CD4-positive, CD25-positive, alpha-beta regulatory T cell (primary cell): ENCODE measurements at regions not wholly inside any gene's neighbourhood (a gene's known extent, or its start where the extent isn't known, plus 50 kb on each side); places are given as distances from the start of the nearest gene placed in this dataset.
A peak's percentile ranks its signal among the peaks of the same experiment; 100 is the strongest.

Source experiments
- ATAC-seq, 2 donors: fragments of 150-1000 bp; cut with Tn5 transposase; one replicate each; pipeline ENCODE4 v1.10.0; 2021; ENCODE audit warnings: low read depth in 2 of 2, moderate number of reproducible peaks in 2 of 2, moderate library complexity in 1 of 2
- DNase-seq, 3 donors: peaks; one replicate each; pipeline versions ENCODE4 v3.0.0 to v3.0.0-alpha.2; 2012 to 2022; ENCODE audit warnings: mixed read lengths in 1 of 3
- H3K27ac ChIP-seq: one replicate; pipeline ENCODE4 v1.7.0; 2013; ENCODE audit warnings: mild to moderate bottlenecking, low read length; ENCODE audit not compliant: insufficient read depth, poor library complexity, severe bottlenecking
- H3K27me3 ChIP-seq: one replicate; pipeline ENCODE4 v1.7.0; 2013; ENCODE audit warnings: low read length; ENCODE audit not compliant: control insufficient read depth, insufficient read depth
- H3K36me3 ChIP-seq: one replicate; pipeline ENCODE4 v1.7.0; 2013; ENCODE audit warnings: mild to moderate bottlenecking, low read length, moderate library complexity; ENCODE audit not compliant: control insufficient read depth, insufficient read depth
- H3K4me1 ChIP-seq: 2 replicates; pipeline ENCODE4 v1.7.0; 2013; ENCODE audit warnings: mild to moderate bottlenecking, low read length; ENCODE audit not compliant: insufficient read depth, control insufficient read depth, poor library complexity, severe bottlenecking
- H3K4me3 ChIP-seq: one replicate; pipeline ENCODE4 v1.7.0; 2013; ENCODE audit warnings: low read depth, mild to moderate bottlenecking, low read length, moderate library complexity
- H3K9me3 ChIP-seq, 2 experiments: 1 replicate in 1 of 2; 2 replicates in 1 of 2; pipeline ENCODE4 v1.7.0; 2013; ENCODE audit warnings: low read length in 2 of 2, mild to moderate bottlenecking in 1 of 2, moderate library complexity in 1 of 2; ENCODE audit not compliant: control insufficient read depth in 2 of 2
- H3K27ac Mint-ChIP-seq, 3 donors: one replicate each; pipeline ENCODE4 v1.8.0; 2020 to 2022; ENCODE audit warnings: mild to moderate bottlenecking in 3 of 3, mixed read lengths in 3 of 3, moderate library complexity in 2 of 3
- H3K27me3 Mint-ChIP-seq: one replicate; pipeline ENCODE4 v1.8.0; 2022; ENCODE audit warnings: mild to moderate bottlenecking, mixed read lengths
- H3K36me3 Mint-ChIP-seq: one replicate; pipeline ENCODE4 v1.8.0; 2020; ENCODE audit warnings: mixed read lengths
- H3K4me1 Mint-ChIP-seq, 4 donors: one replicate each; pipeline ENCODE4 v1.8.0; 2020 to 2022; ENCODE audit warnings: mixed read lengths in 4 of 4, mild to moderate bottlenecking in 1 of 4
- H3K4me3 Mint-ChIP-seq, 4 donors: one replicate each; pipeline ENCODE4 v1.8.0; 2020 to 2022; ENCODE audit warnings: mild to moderate bottlenecking in 4 of 4, mixed read lengths in 4 of 4, moderate library complexity in 3 of 4
- H3K9me3 Mint-ChIP-seq, 7 donors: one replicate each; pipeline ENCODE4 v1.8.0; 2020 to 2022; ENCODE audit warnings: mixed read lengths in 7 of 7, mild to moderate bottlenecking in 3 of 7, moderate library complexity in 2 of 7

DNA sequence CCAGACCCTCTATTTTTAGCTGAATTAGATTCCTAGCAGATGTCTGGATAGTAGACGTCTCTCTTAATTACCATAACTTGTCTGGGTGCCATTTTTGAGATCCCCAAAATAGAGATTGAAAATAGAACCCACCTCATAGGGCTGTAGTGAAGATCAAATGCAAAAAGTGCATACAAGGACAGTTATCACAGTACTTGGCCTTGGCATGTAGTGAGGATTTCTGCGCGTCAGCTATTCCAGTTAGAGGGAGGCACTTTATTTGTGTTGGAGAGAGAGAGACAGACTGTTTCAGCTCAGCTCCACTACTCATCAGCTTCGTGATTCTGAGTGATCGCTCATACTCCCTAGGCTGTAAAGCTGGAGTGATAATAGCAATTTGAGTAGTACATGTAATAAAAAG lies 59.6 kb upstream of the CDH13 start:
- H3K36me3 Mint-ChIP-seq, result no peaks in the 10 kb centered on the region
- Histone ChIP-seq H3K36me3 (no peaks in the 10 kb centered on the region), H3K4me3 (no peak overlapping the region), H3K4me1 (no peaks in the 10 kb centered on the region), H3K9me3 (no peaks in the 10 kb centered on the region), H3K27ac (no peak overlapping the region), H3K27me3 (no peaks in the 10 kb centered on the region)
- H3K27ac Mint-ChIP-seq, result no peak overlapping the region
- no peak for ATAC-seq
- DNase-seq, result no peak
- H3K9me3 Mint-ChIP-seq, result peaks cover 0 to 15% (median 4%) of the 10 kb centered on the region in 7 donors
- no peaks in the 10 kb centered on the region for H3K4me1 Mint-ChIP-seq
- H3K27me3 Mint-ChIP-seq, result no peaks in the 10 kb centered on the region
- no peak overlapping the region for H3K4me3 Mint-ChIP-seq

DNA sequence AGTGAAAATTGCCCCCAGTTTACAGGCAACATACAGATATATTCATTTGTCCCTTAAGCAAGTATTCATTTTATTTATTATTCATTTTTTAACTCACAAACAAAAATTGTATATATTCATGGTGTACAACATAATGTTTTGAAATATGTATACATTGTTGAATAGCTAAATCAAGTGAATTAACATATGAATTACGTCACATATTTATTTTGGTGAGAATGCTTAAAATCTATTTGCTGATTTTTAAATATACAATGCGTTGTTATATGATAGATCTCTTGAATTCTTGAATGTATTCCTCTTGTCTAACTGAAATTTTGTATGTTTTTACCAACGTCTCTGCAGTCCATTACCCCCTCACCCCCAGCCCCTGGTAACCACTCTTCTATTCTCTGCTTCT lies 63.4 kb upstream of the CDH13 start:
- Mint-ChIP-seq H3K4me3 (no peak overlapping the region), H3K27ac (no peak overlapping the region), H3K9me3 (peaks cover 0 to 12% (median 8%) of the 10 kb centered on the region in 7 donors), H3K4me1 (no peaks in the 10 kb centered on the region), H3K27me3 (no peaks in the 10 kb centered on the region), H3K36me3 (no peaks in the 10 kb centered on the region)
- no peak overlapping the region for H3K27ac ChIP-seq
- H3K9me3 ChIP-seq, result no peaks in the 10 kb centered on the region
- no peaks in the 10 kb centered on the region for H3K36me3 ChIP-seq
- DNase-seq (no peak), ATAC-seq (no peak)
- no peak overlapping the region for H3K4me3 ChIP-seq
- no peaks in the 10 kb centered on the region for H3K4me1 ChIP-seq
- no peaks in the 10 kb centered on the region for H3K27me3 ChIP-seq

DNA sequence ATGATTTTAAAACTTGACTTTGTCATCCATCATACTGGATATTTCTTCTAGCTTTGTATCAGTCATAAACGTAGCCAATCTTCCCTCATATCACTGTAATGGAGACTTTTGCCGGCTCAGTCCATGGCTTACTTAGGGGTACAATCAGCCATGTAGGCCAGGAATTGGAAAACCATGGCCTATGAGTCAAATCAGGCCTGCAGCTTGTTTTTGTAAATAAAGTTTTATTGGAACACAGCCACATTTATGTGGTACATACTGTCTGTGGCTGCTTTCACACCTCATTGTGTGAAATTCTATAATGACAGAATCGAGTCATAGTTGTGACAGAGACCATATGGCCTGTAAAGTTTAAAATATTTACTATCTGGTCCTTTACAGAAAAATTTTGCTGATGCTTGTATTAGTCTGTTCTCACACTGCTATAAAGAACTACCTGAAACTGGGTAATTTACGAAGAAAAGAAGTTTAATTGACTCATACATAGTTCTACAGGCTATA lies 64.5 kb upstream of the CDH13 start:
- DNase-seq (no peak), ATAC-seq (no peak)
- H3K36me3 ChIP-seq, result no peaks in the 10 kb centered on the region
- H3K36me3 Mint-ChIP-seq, result no peaks in the 10 kb centered on the region
- H3K27ac Mint-ChIP-seq, result no peak overlapping the region
- H3K4me3 Mint-ChIP-seq, result no peak overlapping the region
- no peaks in the 10 kb centered on the region for H3K27me3 ChIP-seq
- no peak overlapping the region for H3K4me3 ChIP-seq
- H3K4me1 Mint-ChIP-seq, result no peaks in the 10 kb centered on the region
- no peak overlapping the region for H3K27ac ChIP-seq
- H3K27me3 Mint-ChIP-seq, result no peaks in the 10 kb centered on the region
- no peaks in the 10 kb centered on the region for H3K4me1 ChIP-seq
- H3K9me3 ChIP-seq, result no peaks in the 10 kb centered on the region
- peaks cover 0 to 12% (median 8%) of the 10 kb centered on the region in 7 donors for H3K9me3 Mint-ChIP-seq

DNA sequence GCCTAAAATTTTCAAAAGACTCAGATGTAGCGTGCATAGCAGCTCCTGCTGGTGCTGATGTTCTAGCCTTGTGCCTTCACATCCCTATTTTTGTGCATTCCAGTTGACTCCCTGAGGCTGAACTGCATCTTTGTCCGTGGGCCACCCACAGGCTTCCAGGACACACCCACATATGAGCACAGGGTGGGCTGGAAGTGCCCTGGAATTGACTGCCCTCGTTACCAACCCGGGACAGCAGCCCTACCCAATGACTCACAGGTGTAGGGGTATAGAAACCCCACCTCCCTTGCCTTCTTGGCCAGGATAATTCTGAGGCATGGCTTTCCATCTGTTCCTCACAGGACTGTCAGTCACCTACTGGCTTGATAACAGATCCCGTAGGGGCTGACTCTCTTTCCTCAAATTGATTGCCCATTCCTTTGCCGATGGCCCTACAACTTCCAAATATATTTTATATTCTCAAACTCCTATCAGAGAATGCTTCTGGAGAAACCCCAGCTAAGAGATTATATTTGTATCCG lies 65.9 kb upstream of the CDH13 start:
- no peak overlapping the region for H3K4me3 Mint-ChIP-seq
- Histone ChIP-seq H3K36me3 (no peaks in the 10 kb centered on the region), H3K4me1 (no peaks in the 10 kb centered on the region), H3K27me3 (no peaks in the 10 kb centered on the region), H3K27ac (no peak overlapping the region), H3K4me3 (no peak overlapping the region), H3K9me3 (no peaks in the 10 kb centered on the region)
- no peaks in the 10 kb centered on the region for H3K4me1 Mint-ChIP-seq
- no peak for DNase-seq
- no peak overlapping the region for H3K27ac Mint-ChIP-seq
- peaks cover 0 to 12% (median 5%) of the 10 kb centered on the region in 7 donors for H3K9me3 Mint-ChIP-seq
- no peak for ATAC-seq
- H3K27me3 Mint-ChIP-seq, result peaks cover 4% of the 10 kb centered on the region
- H3K36me3 Mint-ChIP-seq, result no peaks in the 10 kb centered on the region

DNA sequence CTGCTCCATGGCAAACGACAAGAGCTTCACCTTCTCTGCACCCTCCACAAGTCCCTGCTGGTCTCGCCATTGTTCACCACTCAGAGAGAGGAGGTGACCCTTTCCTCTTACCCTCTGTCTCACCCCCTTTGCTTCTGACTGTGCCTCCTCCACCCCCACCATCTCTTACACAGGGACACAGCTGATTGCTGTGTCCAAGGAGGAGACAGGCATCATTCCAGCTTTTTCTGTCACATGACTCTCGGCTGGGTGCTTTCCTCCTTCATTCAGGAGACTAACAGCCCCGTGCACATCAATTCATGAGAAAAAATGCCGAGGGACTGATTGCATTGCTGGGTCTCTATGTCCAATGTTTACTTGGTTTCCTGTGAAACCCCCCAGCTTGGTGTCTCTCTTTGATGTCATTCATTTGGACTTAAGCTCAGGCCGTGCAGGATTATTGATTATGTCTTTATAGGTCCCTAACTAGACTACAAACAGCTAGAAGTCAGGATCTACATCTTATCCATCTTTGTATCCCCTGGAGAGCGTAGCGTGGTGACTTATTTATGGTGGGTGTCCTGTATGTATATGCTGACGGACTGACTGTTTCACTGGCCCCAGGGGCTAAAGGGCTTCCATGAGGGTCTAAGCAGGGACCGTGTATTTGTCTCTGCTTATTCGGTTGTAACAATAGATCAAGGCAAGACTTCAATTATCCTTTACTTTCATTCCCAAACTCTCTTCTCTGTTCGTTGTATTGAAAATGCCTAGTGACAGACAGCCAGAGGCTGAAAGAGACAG lies 82.2 kb upstream of the CDH13 start:
- H3K9me3 Mint-ChIP-seq, result peaks cover 0 to 3% (median 0%) of the 10 kb centered on the region in 7 donors

DNA sequence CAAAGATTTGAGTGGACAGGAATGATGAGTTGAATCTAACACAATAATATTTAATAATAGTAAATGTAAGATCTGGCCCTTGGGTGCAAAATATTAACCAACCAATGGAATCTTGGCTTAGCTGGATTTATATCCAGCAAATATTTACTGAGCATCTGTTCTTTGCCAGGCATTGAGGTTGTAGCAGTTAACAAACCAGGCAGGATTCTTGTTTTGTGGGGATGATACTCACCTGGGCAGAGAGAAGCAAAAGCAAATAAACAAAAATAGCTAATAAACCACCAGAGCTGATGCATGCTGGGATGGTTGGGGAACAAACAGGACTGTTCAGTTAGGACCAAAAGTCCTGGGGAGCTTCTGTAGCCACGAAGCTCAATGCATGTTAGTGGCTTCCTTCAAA lies 84.1 kb upstream of the CDH13 start:
- Histone ChIP-seq H3K36me3 (no peaks in the 10 kb centered on the region), H3K4me3 (no peak overlapping the region), H3K4me1 (no peaks in the 10 kb centered on the region), H3K9me3 (no peaks in the 10 kb centered on the region), H3K27me3 (peaks cover 4% of the 10 kb centered on the region), H3K27ac (no peak overlapping the region)
- ATAC-seq (no peak), DNase-seq (no peak)
- Mint-ChIP-seq H3K4me1 (no peaks in the 10 kb centered on the region), H3K27me3 (no peaks in the 10 kb centered on the region), H3K4me3 (no peak overlapping the region), H3K36me3 (no peaks in the 10 kb centered on the region), H3K9me3 (peaks cover 0 to 3% (median 0%) of the 10 kb centered on the region in 7 donors), H3K27ac (no peak overlapping the region)

More for the DNA sequence above, 82.2 kb upstream of the CDH13 start:
- Histone ChIP-seq H3K27ac (no peak overlapping the region), H3K9me3 (no peaks in the 10 kb centered on the region), H3K36me3 (no peaks in the 10 kb centered on the region), H3K4me1 (no peaks in the 10 kb centered on the region), H3K27me3 (no peaks in the 10 kb centered on the region), H3K4me3 (no peak overlapping the region)
- no peak for ATAC-seq
- no peak for DNase-seq
- Mint-ChIP-seq H3K27me3 (peaks cover 5% of the 10 kb centered on the region), H3K4me3 (no peak overlapping the region), H3K27ac (peak overlapping the region in 1 of 3 donors; percentile 27), H3K4me1 (no peaks in the 10 kb centered on the region), H3K36me3 (no peaks in the 10 kb centered on the region)

DNA sequence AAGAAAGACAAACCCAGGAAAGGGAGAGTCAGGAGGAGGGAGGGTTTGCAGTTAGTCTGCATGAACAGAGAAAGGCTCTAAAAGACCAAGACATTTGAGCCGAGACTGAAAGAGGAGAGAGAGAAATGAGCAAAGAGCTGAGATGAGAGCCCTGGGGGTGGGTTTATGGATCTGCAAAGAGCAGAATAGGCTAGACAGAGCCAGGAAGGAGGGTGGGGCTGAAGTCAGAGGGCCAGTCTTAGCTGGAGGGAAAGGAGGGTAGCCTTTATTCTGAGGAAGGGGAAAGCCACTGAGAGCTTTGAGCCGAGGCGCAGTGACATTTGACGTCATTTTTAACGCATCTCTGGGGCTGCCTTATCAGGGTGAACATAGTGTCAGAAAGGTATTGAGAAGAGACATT lies 85.7 kb upstream of the CDH13 start:
- H3K27me3 ChIP-seq, result peaks cover 4% of the 10 kb centered on the region
- DNase-seq, result no peak

DNA sequence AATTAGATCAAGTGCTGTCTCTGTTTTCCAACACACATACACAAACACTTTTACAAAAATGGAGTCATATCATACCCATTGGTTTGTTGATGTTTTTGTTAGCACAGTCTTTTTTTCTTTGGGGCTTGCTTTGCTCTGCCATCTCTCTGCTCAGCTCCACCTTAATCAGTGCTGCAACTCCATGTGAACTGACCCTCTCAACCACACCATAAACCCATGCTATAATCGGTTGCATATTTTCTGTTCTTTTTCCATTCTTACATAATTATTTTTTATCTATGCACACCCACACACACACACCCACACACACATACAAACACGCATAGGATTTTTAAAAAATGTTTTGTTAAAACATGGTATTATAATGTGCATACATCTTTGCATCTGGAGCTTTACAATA lies 91.0 kb upstream of the CDH13 start:
- ATAC-seq (no peak), DNase-seq (no peak)
- no peak overlapping the region for H3K27ac Mint-ChIP-seq
- Histone ChIP-seq H3K27me3 (peaks cover 4% of the 10 kb centered on the region), H3K9me3 (no peaks in the 10 kb centered on the region), H3K4me3 (no peak overlapping the region), H3K27ac (no peak overlapping the region), H3K4me1 (no peaks in the 10 kb centered on the region), H3K36me3 (no peaks in the 10 kb centered on the region)
- peaks cover 0 to 4% (median 0%) of the 10 kb centered on the region in 7 donors for H3K9me3 Mint-ChIP-seq
- no peaks in the 10 kb centered on the region for H3K4me1 Mint-ChIP-seq
- H3K36me3 Mint-ChIP-seq, result no peaks in the 10 kb centered on the region
- no peak overlapping the region for H3K4me3 Mint-ChIP-seq
- H3K27me3 Mint-ChIP-seq, result no peaks in the 10 kb centered on the region

More for the DNA sequence above, 85.7 kb upstream of the CDH13 start:
- no peak overlapping the region for H3K4me3 Mint-ChIP-seq
- no peaks in the 10 kb centered on the region for H3K4me1 Mint-ChIP-seq
- H3K27ac ChIP-seq, result no peak overlapping the region
- H3K36me3 ChIP-seq, result no peaks in the 10 kb centered on the region
- H3K9me3 ChIP-seq, result no peaks in the 10 kb centered on the region
- peaks cover 0 to 3% (median 0%) of the 10 kb centered on the region in 7 donors for H3K9me3 Mint-ChIP-seq
- no peak for ATAC-seq
- H3K4me1 ChIP-seq, result no peaks in the 10 kb centered on the region
- H3K27me3 Mint-ChIP-seq, result no peaks in the 10 kb centered on the region
- H3K4me3 ChIP-seq, result no peak overlapping the region
- H3K27ac Mint-ChIP-seq, result no peak overlapping the region
- no peaks in the 10 kb centered on the region for H3K36me3 Mint-ChIP-seq
